ENCODE measurements at regions not wholly inside any gene's neighbourhood (a gene's known extent, or its start where the extent isn't known, plus 50 kb on each side); places are given as distances from the start of the nearest gene placed in this dataset.

DNA sequence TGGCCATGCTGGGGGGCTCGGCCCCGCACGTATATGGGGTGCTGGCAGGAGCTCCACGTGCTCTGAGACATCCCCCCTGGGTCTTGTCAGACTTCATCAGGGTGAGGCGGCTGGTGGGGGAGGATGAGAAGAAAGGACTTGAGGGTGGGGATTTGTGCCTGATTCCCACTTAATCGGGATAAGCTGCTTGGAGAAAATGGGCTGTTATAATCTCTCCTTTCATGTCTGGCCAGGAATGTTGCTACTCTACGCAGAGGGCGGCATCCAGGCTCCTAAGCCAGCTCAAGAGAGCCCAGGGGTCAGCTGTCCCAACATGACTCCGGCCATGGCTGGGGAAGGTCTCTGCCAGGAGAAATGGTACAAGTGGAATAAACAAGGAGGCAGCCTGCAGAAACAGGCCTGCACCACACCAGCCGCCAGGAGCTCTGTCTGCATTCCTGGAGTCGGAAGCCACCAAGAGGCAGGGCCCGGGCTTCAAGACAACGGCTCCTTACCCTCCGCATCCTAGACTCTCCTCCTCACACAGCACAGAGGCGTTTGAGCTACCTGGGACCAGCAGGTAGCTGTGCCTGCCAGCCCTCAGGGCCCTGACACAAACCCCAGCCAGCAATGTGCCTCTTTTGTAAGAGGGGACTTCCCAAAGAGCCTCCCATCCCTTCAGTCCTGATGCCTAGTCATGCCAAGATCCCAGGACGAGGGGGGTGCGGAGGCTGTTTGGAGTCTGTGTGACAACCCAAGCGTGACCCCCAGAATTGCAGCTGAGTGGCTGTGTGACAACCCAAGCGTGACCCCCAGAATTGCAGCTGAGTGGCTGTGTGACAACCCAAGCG lies 195.8 kb upstream of the DIO3 start:
- DNase-seq (no peak), ATAC-seq (peak in 1 of 2 donors; percentile 34)
- H3K9me3 ChIP-seq = no peaks in the 10 kb centered on the region
- intact Hi-C loops (cut with DNase I) = no loop called here
- peak overlapping the region; percentile 69 for H3K27ac ChIP-seq
- TF ChIP-seq, protein P1, sequence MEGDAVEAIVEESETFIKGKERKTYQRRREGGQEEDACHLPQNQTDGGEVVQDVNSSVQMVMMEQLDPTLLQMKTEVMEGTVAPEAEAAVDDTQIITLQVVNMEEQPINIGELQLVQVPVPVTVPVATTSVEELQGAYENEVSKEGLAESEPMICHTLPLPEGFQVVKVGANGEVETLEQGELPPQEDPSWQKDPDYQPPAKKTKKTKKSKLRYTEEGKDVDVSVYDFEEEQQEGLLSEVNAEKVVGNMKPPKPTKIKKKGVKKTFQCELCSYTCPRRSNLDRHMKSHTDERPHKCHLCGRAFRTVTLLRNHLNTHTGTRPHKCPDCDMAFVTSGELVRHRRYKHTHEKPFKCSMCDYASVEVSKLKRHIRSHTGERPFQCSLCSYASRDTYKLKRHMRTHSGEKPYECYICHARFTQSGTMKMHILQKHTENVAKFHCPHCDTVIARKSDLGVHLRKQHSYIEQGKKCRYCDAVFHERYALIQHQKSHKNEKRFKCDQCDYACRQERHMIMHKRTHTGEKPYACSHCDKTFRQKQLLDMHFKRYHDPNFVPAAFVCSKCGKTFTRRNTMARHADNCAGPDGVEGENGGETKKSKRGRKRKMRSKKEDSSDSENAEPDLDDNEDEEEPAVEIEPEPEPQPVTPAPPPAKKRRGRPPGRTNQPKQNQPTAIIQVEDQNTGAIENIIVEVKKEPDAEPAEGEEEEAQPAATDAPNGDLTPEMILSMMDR (IDR thresholded peaks at IDR 0.05) = no peak
- peaks cover 5% of the 10 kb centered on the region for H3K4me1 ChIP-seq
- no peaks in the 10 kb centered on the region for H3K36me3 ChIP-seq
- H3K27me3 ChIP-seq (ENCODE audit: low read depth) = no peaks in the 10 kb centered on the region
- no peak overlapping the region for H3K4me3 ChIP-seq

DNA sequence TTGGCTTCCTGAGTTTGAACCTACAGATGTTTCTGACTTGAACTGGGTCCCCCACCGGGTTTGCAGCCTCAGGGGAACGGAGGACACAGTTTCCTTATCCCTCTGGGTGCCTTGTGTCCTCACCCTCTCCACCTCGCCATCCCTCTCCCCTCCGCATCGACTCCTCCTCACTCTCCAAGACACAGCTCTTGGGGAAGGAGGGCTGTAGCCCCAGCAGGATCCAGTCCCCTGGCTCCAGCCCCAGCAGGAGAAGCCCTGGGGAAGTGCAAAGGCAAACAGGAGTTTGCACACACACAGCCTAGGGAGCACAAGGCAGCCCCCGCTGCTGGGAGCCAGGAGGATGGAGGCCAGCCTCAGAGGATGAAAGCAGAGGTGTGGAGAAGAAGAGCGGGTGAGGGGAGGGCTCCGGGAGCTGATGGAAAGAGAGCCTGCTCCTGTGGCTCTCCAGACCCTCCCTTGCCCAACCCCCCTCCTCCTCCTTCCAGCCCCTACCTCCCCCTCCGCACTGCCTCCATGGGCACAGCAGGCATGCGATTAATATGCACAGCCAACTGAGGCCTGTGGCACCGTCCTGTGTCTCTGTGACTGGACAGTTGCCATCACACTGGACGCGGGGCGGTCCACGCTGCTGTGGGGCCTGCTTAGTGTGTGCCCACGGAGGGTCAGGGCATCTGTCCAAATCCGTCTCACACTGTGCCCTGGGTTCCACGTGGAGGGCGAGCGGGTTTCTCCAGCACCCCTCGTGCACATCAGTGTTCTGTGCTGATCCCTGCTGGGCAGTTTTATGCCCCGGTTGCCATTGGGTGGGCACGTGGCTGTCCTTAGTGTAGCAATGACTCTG lies 193.7 kb upstream of the DIO3 start:
- DNase-seq = no peak
- no peaks in the 10 kb centered on the region for H3K27me3 ChIP-seq (ENCODE audit: low read depth)
- H3K27ac ChIP-seq = peak overlapping the region; percentile 41

DNA sequence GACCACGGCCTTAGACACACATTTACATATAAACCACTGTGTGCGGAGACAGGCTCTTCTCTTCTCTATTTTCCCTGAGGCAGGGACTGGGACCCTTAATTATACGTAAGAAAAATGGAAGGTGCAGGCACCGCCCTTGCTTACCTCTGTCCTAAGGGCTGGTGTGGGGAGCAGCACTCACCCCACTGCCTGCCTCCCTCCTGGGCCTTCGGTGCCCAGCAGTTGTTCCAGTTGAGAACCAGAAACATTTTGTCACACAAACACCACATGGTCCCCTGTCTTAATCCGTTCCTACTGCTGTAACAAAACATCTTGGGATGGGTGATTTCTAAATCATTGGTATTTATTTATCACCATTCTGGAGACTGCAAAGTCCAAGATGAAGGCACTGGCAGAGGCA lies 192.7 kb upstream of the DIO3 start:
- DNase-seq = no peak
- Histone ChIP-seq H3K27ac (peak overlapping the region; percentile 41), H3K4me1 (no peaks in the 10 kb centered on the region), H3K27me3 (ENCODE audit: low read depth) (no peaks in the 10 kb centered on the region), H3K9me3 (no peaks in the 10 kb centered on the region), H3K4me3 (no peak overlapping the region), H3K36me3 (no peaks in the 10 kb centered on the region)
- TF ChIP-seq, protein P1 (IDR thresholded peaks at IDR 0.05) = no peak
- ATAC-seq = no peak
- intact Hi-C loops (cut with DNase I) = no loop called here

More for the DNA sequence above, 193.7 kb upstream of the DIO3 start:
- Histone ChIP-seq H3K4me3 (no peak overlapping the region), H3K4me1 (no peaks in the 10 kb centered on the region), H3K9me3 (no peaks in the 10 kb centered on the region), H3K36me3 (no peaks in the 10 kb centered on the region)
- no peak for ATAC-seq
- intact Hi-C loops (cut with DNase I) = no loop called here
- TF ChIP-seq, protein P1 (IDR thresholded peaks at IDR 0.05) = no peak

DNA sequence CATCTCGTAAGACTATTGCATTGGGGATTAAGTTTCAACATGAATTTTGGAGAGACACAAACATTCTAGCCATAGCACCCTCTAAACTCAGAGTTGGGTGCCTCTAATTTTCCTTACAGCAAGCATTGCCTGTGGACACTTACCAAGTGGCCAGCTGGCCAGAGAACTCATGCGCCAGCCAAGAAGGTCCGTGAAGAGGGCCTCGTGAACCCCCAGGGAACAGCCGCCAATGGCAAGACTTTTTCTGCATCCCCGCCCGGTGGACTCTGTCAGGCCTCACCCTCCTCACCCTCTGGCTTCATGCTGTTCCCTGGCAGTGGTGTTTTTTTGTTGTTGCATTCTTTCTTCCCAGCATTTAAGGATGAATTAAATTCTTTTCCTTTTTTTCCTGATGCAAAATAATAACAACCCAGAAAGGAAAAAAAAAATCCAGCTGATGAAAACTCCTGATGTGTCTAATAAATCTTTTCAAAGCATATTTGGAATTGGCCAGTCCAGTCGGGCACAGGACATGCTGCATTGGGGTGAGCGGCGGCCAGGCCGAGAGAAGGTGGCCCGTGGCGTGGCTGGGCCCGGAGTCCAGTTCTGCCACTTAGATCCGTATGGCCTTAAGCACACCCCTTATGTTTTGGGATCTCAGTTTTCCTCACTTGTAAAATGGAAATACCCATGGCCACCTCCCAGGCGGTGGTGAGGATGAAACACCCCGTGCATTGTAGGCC lies 191.9 kb upstream of the DIO3 start:
- intact Hi-C loops (cut with DNase I) = no loop called here
- Histone ChIP-seq H3K27ac (peak overlapping the region; percentile 41), H3K36me3 (no peaks in the 10 kb centered on the region), H3K9me3 (no peaks in the 10 kb centered on the region), H3K4me3 (no peak overlapping the region), H3K4me1 (no peaks in the 10 kb centered on the region), H3K27me3 (ENCODE audit: low read depth) (no peaks in the 10 kb centered on the region)
- TF ChIP-seq, protein P1 (IDR thresholded peaks at IDR 0.05) = no peak
- ATAC-seq (peak; percentile 16 to 51), DNase-seq (no peak)

DNA sequence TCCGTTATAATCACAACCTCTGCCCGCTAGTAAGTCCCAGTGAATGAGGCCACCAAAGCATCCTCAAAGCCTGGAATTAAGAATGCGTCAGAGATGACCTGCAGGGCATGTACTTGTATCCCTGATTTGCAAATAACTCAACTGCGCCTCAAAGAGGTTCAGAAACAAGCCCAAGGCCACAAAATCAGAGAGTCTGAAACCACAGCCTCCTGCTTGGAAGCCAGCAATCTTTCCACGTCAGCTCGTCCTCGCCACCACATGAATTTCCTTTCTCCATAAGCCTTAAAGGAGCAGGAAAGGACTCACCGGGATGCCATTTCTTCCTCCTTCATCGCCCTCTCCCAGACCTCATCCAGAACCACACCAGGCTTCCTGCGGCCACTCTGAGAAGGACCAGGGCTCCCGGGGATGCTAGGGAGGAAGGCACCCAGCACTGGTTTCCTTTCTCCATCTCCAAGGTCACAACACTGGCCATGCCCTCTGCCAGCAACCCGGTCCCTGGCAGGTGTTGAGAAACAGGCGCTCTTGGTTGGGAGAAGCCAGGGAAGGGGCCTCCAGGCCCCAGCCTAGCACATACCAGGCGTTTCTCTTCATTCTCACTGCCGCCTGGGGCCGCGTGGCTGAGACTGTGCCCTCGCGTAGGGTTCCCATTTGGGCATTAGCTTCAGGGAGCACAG lies 191.2 kb upstream of the DIO3 start:
- intact Hi-C loops (cut with DNase I) = no loop called here
- Histone ChIP-seq H3K27me3 (ENCODE audit: low read depth) (no peaks in the 10 kb centered on the region), H3K4me1 (no peaks in the 10 kb centered on the region), H3K4me3 (no peak overlapping the region), H3K27ac (peak overlapping the region; percentile 53), H3K36me3 (no peaks in the 10 kb centered on the region), H3K9me3 (no peaks in the 10 kb centered on the region)
- TF ChIP-seq, protein P1 (IDR thresholded peaks at IDR 0.05) = no peak
- DNase-seq = no peak
- ATAC-seq = no peak

All from lower lobe of right lung (tissue), 2 donors.